OCI-LY7 (cell line): ENCODE measurements at regions not wholly inside any gene's neighbourhood (a gene's known extent, or its start where the extent isn't known, plus 50 kb on each side); places are given as distances from the start of the nearest gene placed in this dataset.

ENCODE experiments used
- BruUV-seq: library from RNA; stranded (reverse); fragments of 400-500 nt; replicated peaks from 2 replicates; lab custom pipeline; 2021; lab: Mats Ljungman, UMichigan
- CTCF ChIA-PET: fragments of 300-600 bp; sonication (Branson Sonifier 250); formaldehyde crosslinking; loops from one replicate; lab custom pipeline; 2022; ENCODE audit warnings: antibody characterized with exemption; ENCODE audit not compliant: unreplicated experiment; lab: Charles Lee
- POLR2A ChIA-PET: fragments of 300-600 bp; sonication (Branson Sonifier 250); formaldehyde crosslinking; loops from one replicate; lab custom pipeline; 2022; ENCODE audit warnings: antibody characterized with exemption; lab: Charles Lee
- DNase-seq: peaks from one replicate; pipeline ENCODE4 v3.0.0-alpha.2; 2015; ENCODE audit warnings: low spot score
- H2AFZ ChIP-seq: fragments of 200-600 bp; sonication (generic), shearing (Covaris generic); 2 replicates; pipeline ENCODE4 v1.6.1; 2014; ENCODE audit warnings: mild to moderate bottlenecking, antibody characterized with exemption, low read length, moderate library complexity
- H3K27ac ChIP-seq: fragments of 200-600 bp; sonication (generic); 2 replicates; pipeline ENCODE4 v1.5.1; 2014; ENCODE audit warnings: mixed run types, low read depth, mild to moderate bottlenecking, moderate library complexity, low read length, inconsistent platforms; ENCODE audit not compliant: poor library complexity, severe bottlenecking
- H3K36me3 ChIP-seq: fragments of 200-600 bp; sonication (generic); 2 replicates; pipeline ENCODE4 v1.6.1; 2014; ENCODE audit warnings: mild to moderate bottlenecking, antibody characterized with exemption, low read length, moderate library complexity, mixed read lengths; ENCODE audit not compliant: insufficient read depth
- H3K4me1 ChIP-seq: fragments of 200-600 bp; sonication (generic); 2 replicates; pipeline ENCODE4 v1.5.1; 2014; ENCODE audit warnings: mild to moderate bottlenecking, low read length; ENCODE audit not compliant: insufficient read depth, poor library complexity, severe bottlenecking
- H3K4me2 ChIP-seq: fragments of 200-600 bp; sonication (generic); 2 replicates; pipeline ENCODE4 v1.6.1; 2014; ENCODE audit warnings: mild to moderate bottlenecking, low read length
- H3K4me3 ChIP-seq: fragments of 200-600 bp; sonication (generic); 2 replicates; pipeline ENCODE4 v1.5.1; 2014; ENCODE audit warnings: mild to moderate bottlenecking, low read depth, low read length; ENCODE audit not compliant: poor library complexity, severe bottlenecking
- H3K79me2 ChIP-seq: fragments of 200-600 bp; sonication (generic); 2 replicates; pipeline ENCODE4 v1.6.1; 2016; ENCODE audit warnings: low read depth, mild to moderate bottlenecking, low read length, moderate library complexity, mixed read lengths; ENCODE audit not compliant: insufficient read depth
- H3K9me2 ChIP-seq: fragments of 200-600 bp; sonication (generic); 2 replicates; pipeline ENCODE4 v1.6.1; 2016; ENCODE audit warnings: mild to moderate bottlenecking, low read length, mixed read lengths; ENCODE audit not compliant: insufficient read depth
- H3K9me3 ChIP-seq: fragments of 200-600 bp; sonication (generic); 2 replicates; pipeline ENCODE4 v1.6.1; 2014; ENCODE audit warnings: mild to moderate bottlenecking, mixed run types, low read length, mixed read lengths
- H4K20me1 ChIP-seq: fragments of 200-600 bp; sonication (generic); 2 replicates; pipeline ENCODE4 v1.6.1; 2014; ENCODE audit warnings: mild to moderate bottlenecking, antibody characterized with exemption, low read length, moderate library complexity, mixed read lengths; ENCODE audit not compliant: insufficient read depth
- CTCF ChIP-seq: fragments of 200-600 bp; sonication (generic); conservative IDR thresholded peaks from 2 replicates; pipeline ENCODE4 v1.5.1; 2014; ENCODE audit warnings: mild to moderate bottlenecking, antibody characterized with exemption, low read length, moderate library complexity, mixed read lengths
- EZH2phosphoT487 ChIP-seq: fragments of 200-600 bp; sonication (generic); IDR thresholded peaks from 2 replicates; pipeline ENCODE4 v1.6.1; 2018; ENCODE audit warnings: low read depth, borderline replicate concordance, mild to moderate bottlenecking, mixed run types, antibody characterized with exemption, low read length, moderate library complexity, mixed read lengths
- intact Hi-C: fragments of 100-400 bp; cut with micrococcal nuclease; formaldehyde crosslinking; loops from one replicate; pipeline ENCODE4 v1.10.0; 2022; ENCODE audit not compliant: unreplicated experiment

GRCh38 chr15:31498756-31499155 is 172.1 kb downstream of the KLF13 start:
- DNase-seq, result no peak
- CTCF ChIA-PET, result no interaction called here
- no peaks in the 10 kb centered on the region for H3K9me2 ChIP-seq
- TF ChIP-seq EZH2phosphoT487, result no peak
- no peak for TF ChIP-seq CTCF
- no peak overlapping the region for H3K4me2 ChIP-seq
- no peak overlapping the region for H3K4me3 ChIP-seq
- no TSS peak for BruUV-seq
- H3K9me3 ChIP-seq, result no peaks in the 10 kb centered on the region
- no peak overlapping the region for H2AFZ ChIP-seq
- no peaks in the 10 kb centered on the region for H4K20me1 ChIP-seq
- H3K36me3 ChIP-seq, result no peaks in the 10 kb centered on the region
- H3K4me1 ChIP-seq, result peaks cover 9% of the 10 kb centered on the region
- intact Hi-C loops, result loop anchor here (10.0 kb wide), 1 partner anchor 704 kb away; no protein-coding TSS in a partner anchor
- no peaks in the 10 kb centered on the region for H3K79me2 ChIP-seq
- POLR2A ChIA-PET, result no interaction called here
- H3K27ac ChIP-seq, result no peak overlapping the region

DNA sequence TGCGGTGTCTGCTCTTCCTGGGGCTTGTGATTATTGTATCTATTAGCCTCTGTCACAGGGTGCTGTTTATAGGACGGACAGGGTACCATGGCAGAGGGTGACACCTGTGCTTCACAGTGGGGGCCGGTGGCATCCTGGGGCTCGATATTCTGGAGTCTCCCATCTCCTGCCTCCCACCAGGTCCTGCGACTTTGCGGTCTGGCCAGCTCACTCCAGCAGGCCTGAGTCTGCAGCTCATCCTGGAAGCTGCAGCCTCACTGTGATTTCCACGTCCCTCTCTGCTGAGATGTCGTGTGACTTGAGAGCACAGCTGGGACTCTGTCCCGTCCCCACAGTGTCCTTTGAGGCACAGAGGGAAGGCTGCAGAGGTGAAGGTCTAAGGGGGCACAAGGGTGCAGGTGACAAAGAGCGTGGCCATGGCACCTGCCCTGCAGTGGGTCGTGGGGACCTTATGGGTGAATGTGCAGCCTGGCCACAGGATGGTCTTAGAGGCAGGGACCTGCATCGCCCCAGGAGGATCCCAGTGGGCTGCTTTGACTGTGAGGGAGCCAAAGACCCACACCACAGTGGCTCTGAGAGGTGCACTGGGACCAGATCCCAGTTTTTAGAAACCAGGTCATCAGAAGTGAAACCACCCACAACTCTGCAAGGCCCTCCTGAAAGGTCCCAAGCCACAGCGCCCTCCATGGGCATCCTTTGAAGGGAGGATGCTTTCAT is 172.8 kb downstream of the KLF13 start:
- Histone ChIP-seq H3K79me2 (no peaks in the 10 kb centered on the region), H4K20me1 (no peaks in the 10 kb centered on the region), H2AFZ (no peak overlapping the region), H3K36me3 (no peaks in the 10 kb centered on the region), H3K9me2 (no peaks in the 10 kb centered on the region), H3K27ac (no peak overlapping the region), H3K9me3 (no peaks in the 10 kb centered on the region), H3K4me3 (no peak overlapping the region), H3K4me2 (no peak overlapping the region), H3K4me1 (peaks cover 9% of the 10 kb centered on the region)
- POLR2A ChIA-PET, result no interaction called here
- no TSS peak for BruUV-seq
- CTCF ChIA-PET, result no interaction called here
- TF ChIP-seq EZH2phosphoT487, result no peak
- 0 out of 2 replicates have a peak, but pooled peaks have one; percentile 13 for TF ChIP-seq CTCF
- no peak for DNase-seq
- intact Hi-C loops, result loop anchor here (10.0 kb wide), 1 partner anchor 705 kb away; no protein-coding TSS in a partner anchor
